GM08714 (cell line): ENCODE measurements at regions not wholly inside any gene's neighbourhood (a gene's known extent, or its start where the extent isn't known, plus 50 kb on each side); places are given as distances from the start of the nearest gene placed in this dataset.

Source experiments
- H3K4me3 ChIP-seq: fragments of 200-500 bp; sonication (Bioruptor generic); 2 replicates; pipeline ENCODE4 v1.5.1; 2014; ENCODE audit warnings: mild to moderate bottlenecking, low read length, inconsistent platforms
- ZNF274 ChIP-seq: IDR thresholded peaks from 2 replicates; pipeline ENCODE4 v1.6.1; 2012; ENCODE audit warnings: mild to moderate bottlenecking, low read depth, low read length

DNA sequence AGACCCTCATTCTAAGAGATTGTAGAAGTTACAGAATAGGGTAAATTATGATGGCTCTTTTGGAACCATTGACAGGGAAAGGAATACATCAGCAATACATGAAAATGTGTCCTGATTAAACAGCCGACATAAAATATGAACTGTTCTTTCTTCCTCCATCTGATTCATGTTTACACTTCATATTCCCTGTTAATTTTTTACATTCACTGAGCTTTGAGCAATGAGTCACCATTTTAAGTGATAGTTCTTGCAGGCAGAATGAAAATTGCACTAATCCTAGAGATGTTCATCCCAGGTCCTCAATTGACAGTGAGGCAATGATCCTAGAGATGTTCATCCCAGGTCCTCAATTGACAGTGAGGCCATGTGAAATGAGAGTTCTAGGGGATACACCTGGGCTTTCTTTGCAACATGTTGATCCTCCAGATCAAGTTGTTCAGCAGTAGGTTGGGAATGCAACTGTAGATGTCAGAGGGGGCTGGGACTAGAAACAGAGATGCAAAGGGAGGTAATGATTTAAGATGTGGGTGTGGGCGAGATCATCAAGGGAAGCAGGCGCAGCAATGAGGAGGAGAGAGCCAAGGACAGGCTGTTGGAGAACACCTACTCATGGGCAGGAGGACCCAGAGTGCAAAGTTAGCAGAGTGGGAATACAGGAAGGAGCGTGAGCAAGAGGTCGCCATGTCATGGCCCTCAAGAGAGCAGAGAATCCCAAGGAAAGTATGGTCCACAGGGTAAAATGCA, 138.7 kb downstream of the ZNF365 start:
- no peak overlapping the region for H3K4me3 ChIP-seq
- TF ChIP-seq ZNF274: no peak

DNA sequence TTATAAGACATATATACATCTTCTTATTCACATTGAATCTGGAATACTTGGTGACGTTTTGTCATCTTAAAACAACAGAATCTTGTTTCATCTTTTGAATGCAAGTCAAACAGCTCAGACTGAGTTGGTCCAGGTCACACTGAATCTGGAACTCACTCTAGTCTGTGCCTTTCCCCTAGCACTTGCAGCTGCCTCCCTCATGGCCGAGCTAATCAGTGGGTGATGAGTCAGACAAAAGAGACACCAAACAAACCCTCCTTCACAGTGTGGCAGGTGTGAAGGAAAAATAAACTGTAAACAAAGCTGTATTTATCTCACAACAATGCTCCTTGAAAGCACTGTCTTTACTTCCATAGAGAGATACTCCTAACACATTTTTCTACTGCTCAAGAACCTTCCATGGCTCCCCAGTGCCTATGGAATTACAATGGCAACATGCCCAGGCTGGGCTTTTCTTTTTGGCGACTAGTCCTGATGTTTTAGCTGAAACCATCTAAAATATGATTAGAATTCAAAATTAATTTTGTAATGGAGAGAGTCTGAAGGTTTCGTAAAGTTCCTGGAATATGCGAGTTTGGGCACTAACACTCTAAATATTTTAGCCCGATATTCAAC, 140.0 kb downstream of the ZNF365 start:
- no peak for TF ChIP-seq ZNF274
- no peak overlapping the region for H3K4me3 ChIP-seq

DNA sequence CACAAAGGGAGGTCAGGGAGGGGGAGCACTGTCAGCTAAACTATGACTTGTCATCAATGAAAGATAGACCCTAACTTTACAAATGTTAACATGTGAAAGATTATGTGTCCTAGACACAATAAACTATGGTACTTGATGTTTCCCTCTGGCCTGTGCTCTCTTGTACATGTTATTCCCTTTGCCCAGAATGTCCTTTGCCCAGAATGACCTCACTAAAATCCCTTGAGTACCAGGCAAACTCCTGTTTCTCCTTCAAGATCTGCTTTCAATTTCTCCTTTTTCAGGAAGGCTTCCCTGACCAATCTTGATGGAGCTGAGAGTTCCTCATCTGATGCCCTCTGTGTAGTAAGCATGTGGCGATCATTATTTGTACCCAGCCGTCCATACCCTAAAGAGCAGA, 143.1 kb downstream of the ZNF365 start:
- H3K4me3 ChIP-seq: no peak overlapping the region
- TF ChIP-seq ZNF274: no peak

DNA sequence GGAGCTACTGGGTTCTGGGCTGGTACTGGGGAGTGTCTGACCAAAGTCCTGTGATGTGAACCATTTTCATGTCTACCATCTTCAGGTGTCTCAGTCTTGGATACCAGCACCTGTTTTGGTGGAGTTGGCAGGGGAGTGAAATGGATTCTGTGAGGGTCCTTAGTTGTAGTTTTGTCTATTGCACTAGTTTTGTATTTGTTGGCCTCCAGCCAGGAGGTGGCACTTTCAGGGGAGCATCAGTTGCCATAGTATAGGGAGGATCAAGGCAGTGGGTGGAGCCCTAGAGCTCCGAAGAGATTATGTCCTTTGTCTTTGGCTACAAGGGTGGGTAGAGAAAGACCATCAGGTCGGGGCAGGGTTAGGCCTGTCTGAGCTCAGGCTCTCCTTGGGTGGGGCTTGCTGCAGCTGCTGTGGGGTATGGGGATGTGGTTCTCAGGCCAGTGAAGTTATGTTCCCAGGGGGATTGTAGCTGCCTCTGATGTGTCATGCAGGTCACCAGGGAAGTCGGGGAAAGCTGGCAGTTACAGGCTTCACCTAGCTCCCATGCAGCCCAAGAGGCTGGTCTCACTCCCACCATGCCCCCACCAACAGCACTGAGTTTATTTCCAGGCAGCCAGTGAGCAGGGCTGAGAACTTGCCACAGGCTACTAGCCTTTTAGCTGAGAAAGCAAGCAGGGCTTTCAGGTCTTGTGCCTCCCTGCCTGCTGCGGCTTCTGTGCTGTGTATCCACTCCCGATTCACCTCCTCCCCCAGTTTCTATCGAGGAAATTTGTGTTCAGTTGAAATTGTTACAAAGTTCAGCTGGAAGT, 153.1 kb downstream of the ZNF365 start:
- TF ChIP-seq ZNF274: no peak
- no peak overlapping the region; the same call in 1 of the 2 replicates for H3K4me3 ChIP-seq

DNA sequence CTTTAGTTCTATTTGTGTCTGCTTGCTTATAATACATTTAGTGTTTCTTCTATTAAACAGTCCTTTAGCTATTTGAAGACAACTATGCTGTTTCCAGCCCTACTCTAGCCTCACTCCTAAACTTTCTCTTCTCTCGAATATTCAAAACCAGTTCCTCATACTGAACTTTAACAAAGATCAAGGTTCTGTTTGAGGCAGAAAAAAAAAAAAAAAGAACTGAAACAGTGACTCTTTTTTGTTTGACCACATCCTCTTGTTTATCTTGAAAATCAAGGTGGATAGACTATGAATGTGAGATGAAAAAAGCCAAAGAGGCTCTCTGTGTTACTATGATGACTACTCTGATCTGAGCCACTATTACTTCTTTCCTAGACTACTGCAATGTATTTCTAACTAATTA, 154.3 kb downstream of the ZNF365 start:
- TF ChIP-seq ZNF274: no peak
- no peak overlapping the region for H3K4me3 ChIP-seq

DNA sequence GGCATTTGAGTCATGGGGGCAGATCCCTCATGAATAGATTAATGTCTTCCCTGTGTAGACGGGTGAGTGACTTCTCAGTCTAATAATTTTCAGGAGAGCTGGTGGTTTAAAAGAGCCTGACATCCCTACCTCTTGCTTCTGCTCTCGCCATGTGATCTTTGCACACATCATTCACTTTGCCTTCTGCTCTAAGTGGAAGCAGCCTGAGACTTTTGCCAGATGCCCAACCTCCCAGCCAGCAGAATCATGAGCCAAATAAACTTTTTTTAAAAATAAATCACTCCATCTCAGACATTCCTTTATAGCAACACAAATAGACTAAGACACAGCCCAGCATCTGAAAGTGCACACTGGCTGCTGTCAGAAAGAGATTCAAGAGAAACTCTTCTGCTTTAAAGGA, 155.2 kb downstream of the ZNF365 start:
- TF ChIP-seq ZNF274: no peak
- no peak overlapping the region for H3K4me3 ChIP-seq

DNA sequence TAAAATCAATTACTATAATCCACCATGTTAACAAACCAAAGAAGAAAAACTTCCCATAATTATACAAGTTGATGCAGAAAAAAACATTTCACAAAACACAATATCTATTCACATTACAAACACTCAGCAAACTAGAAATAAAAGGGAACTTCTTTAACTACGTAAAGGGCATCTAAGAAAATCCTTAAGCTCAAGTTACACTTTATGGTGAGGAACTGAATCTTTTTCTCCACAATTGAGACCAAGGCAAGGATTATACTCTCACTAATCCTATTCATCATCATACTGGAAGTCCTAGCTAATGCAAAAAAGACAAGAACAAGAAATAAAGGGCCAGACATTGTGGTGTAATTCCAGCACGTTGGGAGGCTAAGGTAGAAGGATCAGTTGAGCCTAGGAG, 159.9 kb downstream of the ZNF365 start:
- no peak for TF ChIP-seq ZNF274
- no peak overlapping the region for H3K4me3 ChIP-seq

DNA sequence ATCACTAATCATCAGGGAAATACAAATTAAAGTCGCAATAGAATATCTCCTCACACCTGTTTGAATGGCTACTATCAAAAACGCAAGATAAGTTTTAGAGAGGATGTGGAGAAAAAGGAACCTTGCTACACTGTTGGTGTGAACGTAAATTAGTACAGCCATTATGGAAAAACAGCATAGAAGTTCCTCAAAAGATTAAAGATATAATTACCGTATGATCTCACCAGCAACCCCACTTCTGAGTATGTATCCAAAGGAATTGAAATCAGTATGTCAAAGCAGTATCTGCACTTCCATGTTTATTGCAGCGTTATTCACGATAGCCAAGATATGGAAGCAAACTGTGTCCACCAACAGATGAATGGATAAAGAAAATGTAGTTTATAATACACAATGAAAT, 164.4 kb downstream of the ZNF365 start:
- H3K4me3 ChIP-seq: no peak overlapping the region
- TF ChIP-seq ZNF274: no peak

DNA sequence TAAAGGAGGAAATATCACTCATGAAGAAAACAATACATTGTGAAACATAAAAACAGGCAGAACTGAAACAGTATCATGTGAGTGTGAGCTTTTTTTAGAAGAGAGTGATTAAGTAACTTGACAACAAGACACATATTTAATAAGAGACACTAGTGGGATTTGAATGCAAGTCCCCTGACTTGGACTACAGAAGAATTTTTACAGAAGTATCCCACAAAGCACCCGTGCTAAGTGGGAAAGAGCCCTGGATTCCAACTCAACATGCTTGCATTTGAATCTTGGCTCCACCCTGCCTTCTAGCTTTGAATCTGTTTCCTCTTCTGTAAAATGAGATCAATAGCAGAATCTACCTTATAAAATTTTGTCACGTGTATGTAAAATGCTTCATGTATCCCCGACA, 166.2 kb downstream of the ZNF365 start:
- no peak for TF ChIP-seq ZNF274
- no peak overlapping the region for H3K4me3 ChIP-seq

DNA sequence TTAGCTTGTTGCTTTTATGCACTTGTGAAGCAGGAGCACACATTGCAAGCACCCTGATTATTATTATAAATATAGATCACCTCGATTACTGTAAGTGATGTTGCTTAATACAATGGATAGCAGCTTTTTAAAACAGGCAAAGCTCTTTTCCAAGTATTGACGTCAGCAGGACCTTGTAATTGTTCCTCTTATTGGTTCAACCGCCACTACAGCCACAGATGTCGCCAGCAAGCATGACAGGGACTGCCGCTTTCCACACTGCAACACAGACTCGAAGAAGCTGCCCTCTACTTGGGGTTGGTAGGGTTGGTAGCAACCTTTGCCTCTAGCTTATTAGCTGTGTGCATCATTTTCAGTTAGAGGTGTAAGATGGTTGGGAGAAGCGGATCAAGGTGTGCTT, 167.6 kb downstream of the ZNF365 start:
- TF ChIP-seq ZNF274: no peak
- H3K4me3 ChIP-seq: no peak overlapping the region

DNA sequence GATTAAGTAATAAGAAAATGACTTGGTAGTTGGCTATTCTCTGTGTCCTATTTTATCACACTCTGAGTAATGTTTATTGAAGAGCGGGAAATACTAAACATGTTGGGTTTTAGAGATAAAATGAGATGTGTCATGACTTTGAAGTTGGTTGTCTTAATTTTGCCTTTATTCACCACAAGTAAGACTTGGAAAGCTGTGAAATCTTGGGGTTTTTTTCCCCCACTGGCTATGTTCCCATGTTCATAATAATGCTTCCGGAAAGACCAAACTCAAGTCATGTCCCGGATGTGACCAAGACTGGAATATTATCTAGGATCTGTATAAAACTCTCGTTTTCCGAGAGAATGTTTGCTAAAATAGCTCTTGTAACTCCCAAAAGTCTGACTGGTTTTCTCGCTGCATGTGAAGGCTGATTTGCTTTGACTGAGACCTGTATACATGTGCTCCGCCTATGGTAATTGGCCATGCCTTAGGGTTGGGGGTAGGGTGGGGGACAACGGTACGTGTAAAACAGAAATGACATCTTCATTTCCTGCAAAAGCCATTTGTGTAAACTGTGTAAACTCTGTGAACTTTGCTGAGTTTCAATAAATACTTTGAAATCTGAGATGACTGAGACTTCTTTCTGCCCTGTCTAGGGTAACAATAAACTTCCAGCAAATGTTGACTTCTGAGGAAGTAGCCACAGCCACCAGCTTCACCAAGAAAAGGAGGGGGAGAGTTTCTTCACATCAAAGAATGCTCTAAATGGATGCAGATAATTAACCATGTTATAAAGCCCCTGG, 169.6 kb downstream of the ZNF365 start:
- H3K4me3 ChIP-seq: no peak overlapping the region
- TF ChIP-seq ZNF274: no peak

DNA sequence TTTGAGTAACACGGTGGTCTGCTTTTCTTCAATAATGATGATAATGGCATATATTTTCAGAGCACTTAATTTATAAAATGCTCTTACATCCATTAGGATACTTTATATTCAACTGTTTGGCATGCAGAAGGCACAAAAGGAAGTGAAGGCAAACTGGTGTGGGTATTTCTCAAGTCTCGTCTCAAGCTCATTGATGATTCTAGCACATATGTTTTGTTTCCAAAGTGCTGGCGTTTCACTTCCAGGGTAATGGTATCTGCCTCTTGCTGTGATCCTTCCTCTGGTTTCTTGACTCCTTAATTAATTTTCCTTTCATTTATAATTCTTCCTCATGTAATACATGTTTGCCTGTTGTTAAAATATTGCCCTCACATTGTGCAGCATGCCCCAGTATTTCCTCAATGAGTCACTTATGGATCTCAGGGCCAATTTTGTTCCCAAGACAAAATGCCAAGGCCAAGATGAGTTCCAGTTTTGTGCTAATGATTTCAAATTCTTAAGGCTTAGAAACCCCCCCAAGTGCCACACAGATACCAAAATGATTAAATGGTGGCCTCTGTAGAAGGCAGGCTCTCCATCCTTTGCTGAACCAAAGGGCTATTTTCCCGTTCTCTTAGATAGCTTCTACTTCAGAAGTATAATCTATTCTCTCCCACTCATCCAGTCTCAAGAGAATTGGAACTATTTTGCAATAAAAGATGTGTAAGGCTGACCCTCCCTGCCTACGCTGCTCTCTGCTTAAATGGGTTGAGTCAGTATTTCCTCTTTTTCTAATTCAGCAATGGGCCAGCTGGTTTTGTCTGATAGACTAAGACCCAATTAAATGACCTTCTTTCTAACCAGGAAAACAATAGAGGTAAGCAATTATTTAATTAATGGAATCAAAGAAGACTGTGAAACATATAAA, 171.2 kb downstream of the ZNF365 start:
- H3K4me3 ChIP-seq: no peak overlapping the region
- TF ChIP-seq ZNF274: no peak

DNA sequence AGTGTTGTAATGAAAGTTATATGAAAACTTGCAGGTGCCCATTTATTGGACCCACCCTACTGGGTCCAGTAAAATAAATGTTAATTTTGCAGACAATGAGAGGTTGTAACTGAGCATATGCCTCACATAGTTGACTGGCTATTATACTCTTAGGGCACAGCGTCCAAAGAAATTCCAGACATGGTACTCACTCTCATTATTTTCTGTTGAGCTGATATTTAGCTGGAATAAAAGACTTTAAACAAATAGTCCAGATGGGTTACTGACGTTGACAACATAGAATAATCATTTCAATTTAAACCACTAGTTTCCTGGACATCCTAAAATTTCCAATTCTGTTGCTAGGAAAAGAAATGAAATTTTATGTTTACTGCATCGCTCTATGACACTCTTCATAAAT, 174.5 kb downstream of the ZNF365 start:
- TF ChIP-seq ZNF274: no peak
- H3K4me3 ChIP-seq: no peak overlapping the region
